HEK293T (cell line): ENCODE measurements at regions not wholly inside any gene's neighbourhood (a gene's known extent, or its start where the extent isn't known, plus 50 kb on each side); places are given as distances from the start of the nearest gene placed in this dataset.

Source experiments
- ARNT ChIP-seq: fragments of 450-650 bp; IDR thresholded peaks from 2 replicates; pipeline ENCODE4 v1.6.1; 2017; ENCODE audit warnings: mild to moderate bottlenecking
- BHLHE40 ChIP-seq: fragments of 450-650 bp; IDR thresholded peaks from 2 replicates; pipeline ENCODE4 v1.6.1; 2016; ENCODE audit warnings: mild to moderate bottlenecking, moderate library complexity, borderline replicate concordance
- CTBP1 ChIP-seq: fragments of 450-650 bp; IDR thresholded peaks from 2 replicates; pipeline ENCODE4 v1.6.1; 2016; ENCODE audit warnings: borderline replicate concordance
- ELF4 ChIP-seq: fragments of 450-650 bp; IDR thresholded peaks from 2 replicates; pipeline ENCODE4 v1.6.1; 2017; ENCODE audit warnings: antibody characterized with exemption
- FOXK2 ChIP-seq: fragments of 450-650 bp; IDR thresholded peaks from 2 replicates; pipeline ENCODE4 v1.6.1; 2016; ENCODE audit warnings: mild to moderate bottlenecking
- FOXM1 ChIP-seq: fragments of 450-650 bp; IDR thresholded peaks from 2 replicates; pipeline ENCODE4 v1.6.1; 2017; ENCODE audit warnings: mild to moderate bottlenecking, borderline replicate concordance
- L3MBTL2 ChIP-seq: fragments of 450-650 bp; conservative IDR thresholded peaks from 2 replicates; pipeline ENCODE4 v1.6.1; 2016; ENCODE audit warnings: mild to moderate bottlenecking
- LEF1 ChIP-seq: fragments of 450-650 bp; IDR thresholded peaks from 2 replicates; pipeline ENCODE4 v1.6.1; 2017; ENCODE audit warnings: mild to moderate bottlenecking, borderline replicate concordance
- NFRKB ChIP-seq: fragments of 450-650 bp; IDR thresholded peaks from 2 replicates; pipeline ENCODE4 v1.6.1; 2016; ENCODE audit warnings: mild to moderate bottlenecking, moderate library complexity
- PKNOX1 ChIP-seq: fragments of 450-650 bp; IDR thresholded peaks from 2 replicates; pipeline ENCODE4 v1.6.1; 2016
- SP1 ChIP-seq: fragments of 450-650 bp; IDR thresholded peaks from 2 replicates; pipeline ENCODE4 v1.6.1; 2017
- SUZ12 ChIP-seq: fragments of 450-650 bp; IDR thresholded peaks from 2 replicates; pipeline ENCODE4 v1.6.1; 2016; ENCODE audit warnings: mild to moderate bottlenecking
- TARDBP ChIP-seq: fragments of 450-650 bp; IDR thresholded peaks from 2 replicates; pipeline ENCODE4 v1.6.1; 2016
- ZNF384 ChIP-seq: fragments of 450-650 bp; IDR thresholded peaks from 2 replicates; pipeline ENCODE4 v1.6.1; 2016

DNA sequence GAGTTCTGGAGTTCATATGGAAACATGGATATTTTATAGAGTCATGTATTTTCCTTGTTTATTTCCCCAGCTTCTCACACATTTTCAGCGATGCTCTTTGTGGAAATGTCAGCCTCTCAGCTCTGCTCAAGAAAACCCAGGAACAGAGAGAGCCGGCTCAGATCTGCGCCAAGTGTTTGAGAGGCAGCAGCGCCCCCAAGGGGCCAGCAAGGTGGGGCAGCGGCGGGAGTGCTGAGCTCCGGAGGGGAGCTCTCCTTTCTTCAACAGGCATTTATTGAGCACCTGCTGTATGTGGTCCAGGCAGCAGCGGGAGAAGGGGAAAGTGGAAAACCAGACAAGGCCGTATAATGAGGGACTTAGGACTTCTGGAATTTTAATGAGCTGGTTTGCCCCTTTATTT, 421.1 kb upstream of the C16orf82 start:
- TF ChIP-seq CTBP1 (no peak), BHLHE40 (no peak), SP1 (no peak), FOXM1 (no peak), LEF1 (no peak), NFRKB (no peak), PKNOX1 (no peak), SUZ12 (no peak), L3MBTL2 (no peak), FOXK2 (no peak), ZNF384 (no peak), ARNT (no peak), ELF4 (no peak), TARDBP (no peak)
